ENCODE measurements at regions not wholly inside any gene's neighbourhood (a gene's known extent, or its start where the extent isn't known, plus 50 kb on each side); places are given as distances from the start of the nearest gene placed in this dataset.

GRCh38 chr1:198910816-198911215, 272.0 kb downstream of the PTPRC start:
- Histone ChIP-seq H3K9me3 (ENCODE audit: control insufficient read depth, low read length) (no peaks in the 10 kb centered on the region), H3K4me1 (ENCODE audit: control insufficient read depth, insufficient read depth, low read length) (no peaks in the 10 kb centered on the region), H3K27me3 (ENCODE audit: control insufficient read depth, insufficient read depth, low read length, poor library complexity, severe bottlenecking) (no peaks in the 10 kb centered on the region), H3K27ac (ENCODE audit: insufficient read depth, low read depth, low read length, poor library complexity, severe bottlenecking) (no peak overlapping the region), H3K36me3 (ENCODE audit: control insufficient read depth, insufficient read depth, low read length) (no peaks in the 10 kb centered on the region), H3K4me3 (ENCODE audit: insufficient read depth, low read depth, low read length) (no peak overlapping the region)
- WGBS, 2 experiments = 92 to 97% methylated on average over 1 to 2 of the region's 2 CpGs

- Histone ChIP-seq H3K27me3 (ENCODE audit: control insufficient read depth, insufficient read depth, low read length, poor library complexity, severe bottlenecking) (no peaks in the 10 kb centered on the region), H3K9me3 (ENCODE audit: control insufficient read depth, low read length) (no peaks in the 10 kb centered on the region), H3K4me1 (ENCODE audit: control insufficient read depth, insufficient read depth, low read length) (no peaks in the 10 kb centered on the region), H3K36me3 (ENCODE audit: control insufficient read depth, insufficient read depth, low read length) (no peaks in the 10 kb centered on the region), H3K4me3 (ENCODE audit: insufficient read depth, low read depth, low read length) (no peak overlapping the region), H3K27ac (ENCODE audit: insufficient read depth, low read depth, low read length, poor library complexity, severe bottlenecking) (no peak overlapping the region)
- WGBS, 2 experiments = 100% methylated on average over 1 of the region's 1 CpG; no CpG with 5 or more reads in 1 of the 2 experiments
These were observed 273.2 kb downstream of the PTPRC start for GRCh38 chr1:198912046-198912445.

GRCh38 chr1:198913667-198914066, 274.8 kb downstream of the PTPRC start:
- no peaks in the 10 kb centered on the region for H3K4me1 ChIP-seq (ENCODE audit: control insufficient read depth, insufficient read depth, low read length)
- no peaks in the 10 kb centered on the region for H3K9me3 ChIP-seq (ENCODE audit: control insufficient read depth, low read length)
- no peak overlapping the region for H3K27ac ChIP-seq (ENCODE audit: insufficient read depth, low read depth, low read length, poor library complexity, severe bottlenecking)
- H3K36me3 ChIP-seq (ENCODE audit: control insufficient read depth, insufficient read depth, low read length) = no peaks in the 10 kb centered on the region
- H3K4me3 ChIP-seq (ENCODE audit: insufficient read depth, low read depth, low read length) = no peak overlapping the region
- H3K27me3 ChIP-seq (ENCODE audit: control insufficient read depth, insufficient read depth, low read length, poor library complexity, severe bottlenecking) = no peaks in the 10 kb centered on the region
- WGBS, 2 experiments = 90 to 94% methylated on average over 3 of the region's 4 CpGs

DNA sequence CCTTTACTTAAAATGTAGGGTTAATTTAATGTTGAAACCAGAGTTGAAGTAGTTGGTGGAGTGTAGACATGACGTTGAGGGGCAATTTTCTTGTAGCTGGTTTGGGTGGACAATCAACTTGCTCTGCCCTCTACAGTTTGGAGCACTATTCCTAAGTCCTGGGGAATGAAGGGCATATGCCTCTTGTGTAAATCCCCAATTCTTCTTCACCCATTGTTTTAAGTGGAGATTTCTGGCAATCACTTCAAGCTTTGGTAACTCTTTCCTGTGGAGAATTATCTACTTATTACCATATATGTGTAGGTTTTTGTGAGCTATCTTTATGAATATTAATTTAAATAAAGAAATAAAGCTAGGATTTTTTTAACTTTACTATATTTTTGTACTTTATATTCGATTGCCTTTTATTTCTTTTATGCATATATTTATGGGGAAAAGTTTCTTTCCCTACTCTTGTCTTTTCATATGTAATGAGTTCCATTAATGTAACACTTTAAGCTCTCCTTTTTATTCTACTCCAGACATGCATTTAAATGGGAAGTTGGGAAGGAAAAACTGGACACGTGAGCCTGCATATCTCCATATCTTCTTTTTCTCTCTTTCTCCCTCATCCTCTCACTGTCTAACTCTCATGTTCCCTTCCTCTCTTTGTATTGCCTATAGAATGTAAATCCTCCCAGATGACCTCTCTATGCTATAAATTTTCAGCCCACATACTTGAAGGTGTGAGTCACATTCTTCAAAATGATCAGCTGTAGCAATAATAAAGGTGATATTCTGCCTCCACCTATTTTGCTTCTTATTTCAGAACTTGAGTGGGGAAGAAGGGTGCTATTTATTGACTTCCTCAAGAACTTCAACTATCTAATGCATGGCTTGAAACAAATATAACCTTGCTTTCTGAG, 276.7 kb downstream of the PTPRC start:
- H3K27ac ChIP-seq (ENCODE audit: insufficient read depth, low read depth, low read length, poor library complexity, severe bottlenecking) = no peak overlapping the region
- no peaks in the 10 kb centered on the region for H3K9me3 ChIP-seq (ENCODE audit: control insufficient read depth, low read length)
- no peaks in the 10 kb centered on the region for H3K36me3 ChIP-seq (ENCODE audit: control insufficient read depth, insufficient read depth, low read length)
- H3K4me3 ChIP-seq (ENCODE audit: insufficient read depth, low read depth, low read length) = no peak overlapping the region
- H3K27me3 ChIP-seq (ENCODE audit: control insufficient read depth, insufficient read depth, low read length, poor library complexity, severe bottlenecking) = no peaks in the 10 kb centered on the region
- WGBS, 2 experiments = 85 to 88% methylated on average over 2 of the region's 3 CpGs
- H3K4me1 ChIP-seq (ENCODE audit: control insufficient read depth, insufficient read depth, low read length) = no peaks in the 10 kb centered on the region

GRCh38 chr1:198917226-198917625, 278.4 kb downstream of the PTPRC start:
- 87 to 96% methylated on average over 2 of the region's 2 CpGs for WGBS, 2 experiments

GRCh38 chr1:198918920-198919319, 280.1 kb downstream of the PTPRC start:
- Histone ChIP-seq H3K4me1 (ENCODE audit: control insufficient read depth, insufficient read depth, low read length) (no peaks in the 10 kb centered on the region), H3K27me3 (ENCODE audit: control insufficient read depth, insufficient read depth, low read length, poor library complexity, severe bottlenecking) (no peaks in the 10 kb centered on the region), H3K36me3 (ENCODE audit: control insufficient read depth, insufficient read depth, low read length) (no peaks in the 10 kb centered on the region), H3K4me3 (ENCODE audit: insufficient read depth, low read depth, low read length) (no peak overlapping the region), H3K27ac (ENCODE audit: insufficient read depth, low read depth, low read length, poor library complexity, severe bottlenecking) (no peak overlapping the region), H3K9me3 (ENCODE audit: control insufficient read depth, low read length) (no peaks in the 10 kb centered on the region)
- 79% methylated on average over 5 of the region's 5 CpGs for WGBS, 2 experiments

More at GRCh38 chr1:198917226-198917625, 278.4 kb downstream of the PTPRC start:
- no peak overlapping the region for H3K27ac ChIP-seq (ENCODE audit: insufficient read depth, low read depth, low read length, poor library complexity, severe bottlenecking)
- no peaks in the 10 kb centered on the region for H3K36me3 ChIP-seq (ENCODE audit: control insufficient read depth, insufficient read depth, low read length)
- no peaks in the 10 kb centered on the region for H3K27me3 ChIP-seq (ENCODE audit: control insufficient read depth, insufficient read depth, low read length, poor library complexity, severe bottlenecking)
- no peak overlapping the region for H3K4me3 ChIP-seq (ENCODE audit: insufficient read depth, low read depth, low read length)
- H3K9me3 ChIP-seq (ENCODE audit: control insufficient read depth, low read length) = no peaks in the 10 kb centered on the region
- H3K4me1 ChIP-seq (ENCODE audit: control insufficient read depth, insufficient read depth, low read length) = no peaks in the 10 kb centered on the region

DNA sequence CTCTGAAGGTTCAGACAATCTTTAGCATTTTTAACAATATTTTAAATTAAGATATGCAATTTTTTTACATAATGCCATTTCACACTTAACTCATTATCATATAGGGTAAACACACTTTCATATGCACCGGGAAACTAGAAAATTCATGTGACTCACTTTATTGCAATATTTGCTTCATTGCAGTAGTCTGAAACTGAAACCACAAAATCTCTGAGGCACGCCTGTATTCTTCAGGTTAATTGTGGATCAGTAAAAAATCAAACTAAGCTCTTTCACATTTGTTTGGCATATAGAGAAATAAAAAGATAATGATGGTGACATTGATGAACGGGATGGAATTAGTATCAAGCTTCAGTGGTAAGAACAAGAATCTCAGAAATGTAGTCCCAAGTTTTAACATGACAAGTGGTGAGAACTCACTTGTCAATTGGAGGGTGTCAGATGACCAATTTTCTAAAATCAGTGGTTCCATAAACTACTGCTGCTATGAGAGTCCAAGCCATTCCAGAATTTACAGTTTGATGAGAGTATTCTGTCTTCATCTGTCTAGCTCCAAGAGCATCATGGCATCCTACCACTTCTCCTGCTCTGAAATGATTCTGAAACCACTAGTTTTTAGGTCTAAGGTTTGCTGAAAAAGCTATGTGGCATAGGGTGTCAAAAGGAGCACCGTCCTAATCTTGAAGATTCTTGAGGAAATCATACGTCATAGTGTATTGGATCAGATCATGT, 281.0 kb downstream of the PTPRC start:
- Histone ChIP-seq H3K36me3 (ENCODE audit: control insufficient read depth, insufficient read depth, low read length) (no peaks in the 10 kb centered on the region), H3K4me3 (ENCODE audit: insufficient read depth, low read depth, low read length) (no peak overlapping the region), H3K4me1 (ENCODE audit: control insufficient read depth, insufficient read depth, low read length) (no peaks in the 10 kb centered on the region), H3K9me3 (ENCODE audit: control insufficient read depth, low read length) (no peaks in the 10 kb centered on the region), H3K27ac (ENCODE audit: insufficient read depth, low read depth, low read length, poor library complexity, severe bottlenecking) (no peak overlapping the region), H3K27me3 (ENCODE audit: control insufficient read depth, insufficient read depth, low read length, poor library complexity, severe bottlenecking) (no peaks in the 10 kb centered on the region)
- WGBS, 2 experiments = 89 to 90% methylated on average over 5 of the region's 5 CpGs

- Histone ChIP-seq H3K4me1 (ENCODE audit: control insufficient read depth, insufficient read depth, low read length) (no peaks in the 10 kb centered on the region), H3K4me3 (ENCODE audit: insufficient read depth, low read depth, low read length) (no peak overlapping the region), H3K27me3 (ENCODE audit: control insufficient read depth, insufficient read depth, low read length, poor library complexity, severe bottlenecking) (no peaks in the 10 kb centered on the region), H3K27ac (ENCODE audit: insufficient read depth, low read depth, low read length, poor library complexity, severe bottlenecking) (no peak overlapping the region), H3K9me3 (ENCODE audit: control insufficient read depth, low read length) (no peaks in the 10 kb centered on the region), H3K36me3 (ENCODE audit: control insufficient read depth, insufficient read depth, low read length) (no peaks in the 10 kb centered on the region)
- WGBS, 2 experiments = 94 to 95% methylated on average over 3 to 4 of the region's 5 CpGs
These were observed 284.0 kb downstream of the PTPRC start for GRCh38 chr1:198922638-198923430.

DNA sequence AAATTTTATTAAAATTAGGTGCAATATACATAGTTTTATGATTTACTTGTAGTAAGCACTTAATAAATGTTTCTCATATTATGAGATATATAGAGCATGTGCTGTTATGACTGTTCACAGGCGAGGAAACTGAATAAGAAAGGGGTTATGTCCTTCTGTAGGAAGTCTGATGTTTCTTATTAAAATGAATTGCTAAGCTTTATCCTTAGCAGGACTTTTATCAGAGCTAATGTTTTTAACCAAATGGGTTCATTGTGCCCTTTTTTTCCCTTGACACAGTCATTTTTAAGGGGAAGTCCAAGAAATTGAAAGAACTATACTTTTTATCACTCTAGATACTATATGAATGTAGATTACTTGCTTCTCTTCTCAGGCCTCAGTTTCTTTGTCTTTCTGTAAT, 285.2 kb downstream of the PTPRC start:
- no peaks in the 10 kb centered on the region for H3K4me1 ChIP-seq (ENCODE audit: control insufficient read depth, insufficient read depth, low read length)
- no peak overlapping the region for H3K27ac ChIP-seq (ENCODE audit: insufficient read depth, low read depth, low read length, poor library complexity, severe bottlenecking)
- no peaks in the 10 kb centered on the region for H3K36me3 ChIP-seq (ENCODE audit: control insufficient read depth, insufficient read depth, low read length)
- H3K27me3 ChIP-seq (ENCODE audit: control insufficient read depth, insufficient read depth, low read length, poor library complexity, severe bottlenecking) = no peaks in the 10 kb centered on the region
- no peaks in the 10 kb centered on the region for H3K9me3 ChIP-seq (ENCODE audit: control insufficient read depth, low read length)
- H3K4me3 ChIP-seq (ENCODE audit: insufficient read depth, low read depth, low read length) = no peak overlapping the region
- 82 to 90% methylated on average over 1 of the region's 1 CpG for WGBS, 2 experiments

DNA sequence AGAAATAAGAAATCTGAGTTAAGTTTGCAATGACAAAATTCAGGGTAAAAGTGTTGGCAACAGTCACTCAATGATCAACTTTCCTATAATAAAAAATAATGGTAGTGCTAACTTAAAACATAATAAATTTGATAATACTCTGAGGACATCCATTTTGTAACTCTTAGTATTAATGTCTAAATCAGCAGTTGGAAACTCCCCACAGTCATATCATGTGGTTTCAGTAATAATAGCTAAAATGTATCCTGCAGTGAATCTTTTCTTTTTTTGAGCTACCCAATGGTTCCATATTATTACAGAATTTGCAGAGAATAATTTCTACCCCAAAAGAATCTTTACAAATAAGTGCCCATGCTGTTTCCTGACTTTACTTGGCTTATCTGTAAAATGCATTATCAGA, 286.7 kb downstream of the PTPRC start:
- Histone ChIP-seq H3K27ac (ENCODE audit: insufficient read depth, low read depth, low read length, poor library complexity, severe bottlenecking) (no peak overlapping the region), H3K4me3 (ENCODE audit: insufficient read depth, low read depth, low read length) (no peak overlapping the region)

More for the DNA sequence above, 286.7 kb downstream of the PTPRC start:
- Histone ChIP-seq H3K36me3 (ENCODE audit: control insufficient read depth, insufficient read depth, low read length) (no peaks in the 10 kb centered on the region), H3K27me3 (ENCODE audit: control insufficient read depth, insufficient read depth, low read length, poor library complexity, severe bottlenecking) (no peaks in the 10 kb centered on the region), H3K4me1 (ENCODE audit: control insufficient read depth, insufficient read depth, low read length) (no peaks in the 10 kb centered on the region), H3K9me3 (ENCODE audit: control insufficient read depth, low read length) (no peaks in the 10 kb centered on the region)

Measured in ectodermal cell (in vitro differentiated cells).